HCT116 (cell line): ENCODE measurements at regions not wholly inside any gene's neighbourhood (a gene's known extent, or its start where the extent isn't known, plus 50 kb on each side); places are given as distances from the start of the nearest gene placed in this dataset.

ENCODE experiments used
- ATAC-seq: fragments of 200-7000 bp; cut with Tn5 transposase; 2 replicates; pipeline ENCODE4 v1.9.1; 2020; ENCODE audit warnings: mild to moderate bottlenecking, moderate library complexity
- BruUV-seq: library from RNA; stranded (reverse); fragments of 400-500 nt; replicated peaks from 2 replicates; lab custom pipeline; 2021; lab: Mats Ljungman, UMichigan
- CTCF ChIA-PET: fragments of 300-600 bp; sonication (Branson Sonifier 250); formaldehyde crosslinking; loops from one replicate; lab custom pipeline; 2021; ENCODE audit warnings: antibody characterized with exemption; lab: Charles Lee
- POLR2A ChIA-PET: fragments of 300-600, 350-600 bp; sonication (Branson Sonifier 250); formaldehyde crosslinking; loops from one replicate; lab custom pipeline; 2021; ENCODE audit warnings: antibody characterized with exemption; lab: Charles Lee
- RAD21 ChIA-PET, 2 experiments: fragments of 300-600 bp; sonication (Branson Sonifier 250); formaldehyde crosslinking; loops; one replicate each; lab custom pipeline; 2023; ENCODE audit warnings: low total read pairs in 2 of 2; ENCODE audit not compliant: uncharacterized antibody in 2 of 2, unreplicated experiment in 2 of 2, low non-redundant PET in 1 of 2; lab: Charles Lee
- DNase-seq: peaks from one replicate; pipeline ENCODE4 v3.0.0-alpha.2; 2010; ENCODE audit warnings: low read depth, low spot score
- H2AFZ ChIP-seq: fragments of 200-600 bp; shearing (Covaris generic), sonication (generic); 2 replicates; pipeline ENCODE4 v1.6.1; 2017; ENCODE audit warnings: low read depth, mixed run types, mixed read lengths, antibody characterized with exemption, low read length; ENCODE audit not compliant: poor library complexity, severe bottlenecking
- H3K27ac ChIP-seq: 2 replicates; pipeline ENCODE4 v1.5.1; 2012; ENCODE audit warnings: low read depth, low read length
- H3K27me3 ChIP-seq: fragments of 200-600 bp; sonication (generic); 2 replicates; pipeline ENCODE4 v1.6.1; 2016; ENCODE audit warnings: mixed run types, low read length, mixed read lengths; ENCODE audit not compliant: insufficient read depth
- H3K36me3 ChIP-seq, 2 experiments: fragments of 200-500 bp in 1 of 2; fragments of 200-600 bp in 1 of 2; sonication (Bioruptor generic) in 1 of 2; sonication (generic) in 1 of 2; 2 replicates each; pipeline versions ENCODE4 v1.5.1 to v1.6.1; 2014 to 2016; ENCODE audit warnings: low read length in 2 of 2, inconsistent platforms in 1 of 2, mixed read lengths in 1 of 2, mixed run types in 1 of 2; ENCODE audit not compliant: insufficient read depth in 2 of 2, control insufficient read depth in 1 of 2
- H3K4me1 ChIP-seq, 2 experiments: fragments of 200-600 bp in 1 of 2; sonication (generic) in 1 of 2; 2 replicates each; pipeline versions ENCODE4 v1.5.1 to v1.6.1; 2012 to 2017; ENCODE audit warnings: low read length in 2 of 2, inconsistent platforms in 1 of 2, mild to moderate bottlenecking in 1 of 2, mixed read lengths in 1 of 2, mixed run types in 1 of 2, moderate library complexity in 1 of 2; ENCODE audit not compliant: insufficient read depth in 2 of 2, control insufficient read depth in 1 of 2
- H3K4me2 ChIP-seq: fragments of 200-600 bp; sonication (generic); 2 replicates; pipeline ENCODE4 v1.6.1; 2017; ENCODE audit warnings: mixed run types, low read length, mixed read lengths
- H3K4me3 ChIP-seq, 2 experiments: fragments of 200-600 bp in 1 of 2; sonication (generic) in 1 of 2; replicated peaks in 1 of 2; 2 replicates each; pipeline ENCODE4 v1.5.1; 2011 to 2016; ENCODE audit warnings: low read length in 2 of 2, control low read depth in 1 of 2, low read depth in 1 of 2, mild to moderate bottlenecking in 1 of 2, mixed read lengths in 1 of 2, mixed run types in 1 of 2
- H3K79me2 ChIP-seq: fragments of 200-600 bp; sonication (generic); 2 replicates; pipeline ENCODE4 v1.6.1; 2017; ENCODE audit warnings: mild to moderate bottlenecking, mixed run types, low read length, moderate library complexity, mixed read lengths; ENCODE audit not compliant: insufficient read depth
- H3K9ac ChIP-seq: fragments of 200-600 bp; sonication (generic); 2 replicates; pipeline ENCODE4 v1.6.1; 2016; ENCODE audit warnings: low read length, mixed read lengths
- H3K9me2 ChIP-seq: fragments of 200-600 bp; sonication (generic), shearing (Covaris generic); 2 replicates; pipeline ENCODE4 v1.6.1; 2017; ENCODE audit warnings: mixed run types, mild to moderate bottlenecking, moderate library complexity; ENCODE audit not compliant: insufficient read depth
- H3K9me3 ChIP-seq, 2 experiments: fragments of 200-500 bp in 1 of 2; fragments of 200-600 bp in 1 of 2; sonication (Bioruptor generic) in 1 of 2; sonication (generic) in 1 of 2; 2 replicates each; pipeline ENCODE4 v1.6.1; 2014 to 2017; ENCODE audit warnings: low read length in 2 of 2, mixed read lengths in 2 of 2, inconsistent platforms in 1 of 2, low read depth in 1 of 2, mild to moderate bottlenecking in 1 of 2, mixed run types in 1 of 2, moderate library complexity in 1 of 2; ENCODE audit not compliant: control insufficient read depth in 1 of 2, insufficient read depth in 1 of 2
- H4K20me1 ChIP-seq: fragments of 200-600 bp; sonication (generic), shearing (Covaris generic); 2 replicates; pipeline ENCODE4 v1.6.1; 2017; ENCODE audit warnings: mixed run types, mild to moderate bottlenecking, moderate library complexity; ENCODE audit not compliant: insufficient read depth
- CBX3 ChIP-seq: IDR thresholded peaks from 2 replicates; pipeline ENCODE4 v1.6.1; 2012; ENCODE audit warnings: low read depth
- EGR1 ChIP-seq: IDR thresholded peaks from 2 replicates; pipeline ENCODE4 v1.6.1; 2012; ENCODE audit warnings: low read depth
- EZH2phosphoT487 ChIP-seq: fragments of 200-600 bp; IDR thresholded peaks from 2 replicates; pipeline ENCODE4 v1.6.1; 2018; ENCODE audit warnings: antibody characterized with exemption, borderline replicate concordance
- JUND ChIP-seq: IDR thresholded peaks from 2 replicates; pipeline ENCODE4 v1.6.1; 2012
- MAX ChIP-seq: IDR thresholded peaks from 2 replicates; pipeline ENCODE4 v1.6.1; 2012
- POLR2A ChIP-seq: IDR thresholded peaks from 2 replicates; pipeline ENCODE4 v1.7.0; 2011; ENCODE audit warnings: borderline replicate concordance; ENCODE audit not compliant: insufficient read depth, insufficient read length; ENCODE audit errors: extremely low read depth
- RAD21 ChIP-seq: IDR thresholded peaks from 2 replicates; pipeline ENCODE4 v1.6.1; 2012; ENCODE audit warnings: low read depth, mild to moderate bottlenecking
- SP1 ChIP-seq: IDR thresholded peaks from 2 replicates; pipeline ENCODE4 v1.6.1; 2012; ENCODE audit warnings: low read depth
- TCF7L2 ChIP-seq: IDR thresholded peaks from 2 replicates; pipeline ENCODE4 v1.7.0; 2011; ENCODE audit warnings: borderline replicate concordance, inconsistent platforms; ENCODE audit not compliant: insufficient read depth, insufficient read length; ENCODE audit errors: extremely low read depth
- YY1 ChIP-seq: IDR thresholded peaks from 2 replicates; pipeline ENCODE4 v1.6.1; 2011; ENCODE audit warnings: low read length, low read depth, moderate library complexity, mild to moderate bottlenecking; ENCODE audit not compliant: insufficient replicate concordance; ENCODE audit errors: extremely low read depth
- ZBTB33 ChIP-seq: IDR thresholded peaks from 2 replicates; pipeline ENCODE4 v1.6.1; 2011; ENCODE audit warnings: mild to moderate bottlenecking, low read length, moderate library complexity; ENCODE audit not compliant: insufficient replicate concordance; ENCODE audit errors: extremely low read depth
- intact Hi-C: fragments of 100-400 bp; cut with micrococcal nuclease; formaldehyde crosslinking; loops from 2 replicates; pipeline ENCODE4 v1.10.0; 2022
- TF ChIP-seq, protein P1 (sequence below): IDR thresholded peaks from 2 replicates; pipeline ENCODE4 v1.6.1; 2012; ENCODE audit warnings: low read depth

- Histone ChIP-seq H3K79me2 (no peaks in the 10 kb centered on the region), H3K27ac (no peak overlapping the region), H3K9me3 (no peaks in the 10 kb centered on the region), H3K4me3 (no peak overlapping the region), H3K4me2 (no peak overlapping the region)
- TF ChIP-seq CBX3 (no peak), RAD21 (no peak), YY1 (no peak), TCF7L2 (no peak), ZBTB33 (no peak), JUND (no peak), EGR1 (no peak), EZH2phosphoT487 (no peak), POLR2A (no peak), SP1 (no peak), MAX (no peak)
- TF ChIP-seq, protein P1, sequence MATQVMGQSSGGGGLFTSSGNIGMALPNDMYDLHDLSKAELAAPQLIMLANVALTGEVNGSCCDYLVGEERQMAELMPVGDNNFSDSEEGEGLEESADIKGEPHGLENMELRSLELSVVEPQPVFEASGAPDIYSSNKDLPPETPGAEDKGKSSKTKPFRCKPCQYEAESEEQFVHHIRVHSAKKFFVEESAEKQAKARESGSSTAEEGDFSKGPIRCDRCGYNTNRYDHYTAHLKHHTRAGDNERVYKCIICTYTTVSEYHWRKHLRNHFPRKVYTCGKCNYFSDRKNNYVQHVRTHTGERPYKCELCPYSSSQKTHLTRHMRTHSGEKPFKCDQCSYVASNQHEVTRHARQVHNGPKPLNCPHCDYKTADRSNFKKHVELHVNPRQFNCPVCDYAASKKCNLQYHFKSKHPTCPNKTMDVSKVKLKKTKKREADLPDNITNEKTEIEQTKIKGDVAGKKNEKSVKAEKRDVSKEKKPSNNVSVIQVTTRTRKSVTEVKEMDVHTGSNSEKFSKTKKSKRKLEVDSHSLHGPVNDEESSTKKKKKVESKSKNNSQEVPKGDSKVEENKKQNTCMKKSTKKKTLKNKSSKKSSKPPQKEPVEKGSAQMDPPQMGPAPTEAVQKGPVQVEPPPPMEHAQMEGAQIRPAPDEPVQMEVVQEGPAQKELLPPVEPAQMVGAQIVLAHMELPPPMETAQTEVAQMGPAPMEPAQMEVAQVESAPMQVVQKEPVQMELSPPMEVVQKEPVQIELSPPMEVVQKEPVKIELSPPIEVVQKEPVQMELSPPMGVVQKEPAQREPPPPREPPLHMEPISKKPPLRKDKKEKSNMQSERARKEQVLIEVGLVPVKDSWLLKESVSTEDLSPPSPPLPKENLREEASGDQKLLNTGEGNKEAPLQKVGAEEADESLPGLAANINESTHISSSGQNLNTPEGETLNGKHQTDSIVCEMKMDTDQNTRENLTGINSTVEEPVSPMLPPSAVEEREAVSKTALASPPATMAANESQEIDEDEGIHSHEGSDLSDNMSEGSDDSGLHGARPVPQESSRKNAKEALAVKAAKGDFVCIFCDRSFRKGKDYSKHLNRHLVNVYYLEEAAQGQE, result no peak
- TF ChIP-seq, all 23 proteins: peak for 0
- no peaks in the 10 kb centered on the region for H3K27me3 ChIP-seq
- ChIA-PET CTCF (no interaction called here), POLR2A (no interaction called here), RAD21 (no interaction called here)
- DNase-seq (no peak), ATAC-seq (no peak)
- no peaks in the 10 kb centered on the region for H4K20me1 ChIP-seq
- no peaks in the 10 kb centered on the region for H3K9me2 ChIP-seq
- no peak overlapping the region for H3K9ac ChIP-seq
- H3K4me1 ChIP-seq, result no peaks in the 10 kb centered on the region
- no TSS peak for BruUV-seq
- no peak overlapping the region for H2AFZ ChIP-seq
- H3K36me3 ChIP-seq, result no peaks in the 10 kb centered on the region
- intact Hi-C loops, result no loop called here
These were observed 1358.7 kb upstream of the NRXN1 start for GRCh38 chr2:52390651-52391050.
